ES-I3 (cell line): ENCODE measurements at regions not wholly inside any gene's neighbourhood (a gene's known extent, or its start where the extent isn't known, plus 50 kb on each side); places are given as distances from the start of the nearest gene placed in this dataset.
A peak's percentile ranks its signal among the peaks of the same experiment; 100 is the strongest.
"Not testable (repeated sequence)": the region's sequence is repeated elsewhere in the genome, so short reads cannot be mapped to it uniquely, and the experiment has no call there.

Experiments
- H3K36me3 ChIP-seq: 2 replicates; pipeline ENCODE4 v1.6.1; 2013; ENCODE audit warnings: mild to moderate bottlenecking, low read length, control low read depth, moderate library complexity; ENCODE audit not compliant: insufficient read depth
- H3K4me1 ChIP-seq: 2 replicates; pipeline ENCODE4 v1.6.1; 2013; ENCODE audit warnings: mild to moderate bottlenecking, control low read depth, low read length; ENCODE audit not compliant: insufficient read depth
- H3K9ac ChIP-seq: 2 replicates; pipeline ENCODE4 v1.6.1; 2013; ENCODE audit warnings: low read depth, mild to moderate bottlenecking, low read length, moderate library complexity
- H3K9me3 ChIP-seq: 2 replicates; pipeline ENCODE4 v1.6.1; 2013; ENCODE audit warnings: mild to moderate bottlenecking, low read length, moderate library complexity; ENCODE audit not compliant: control insufficient read depth, insufficient read depth

GRCh38 chr19:13633522-13633922 lies 127.2 kb upstream of the CACNA1A start:
- peaks cover 9% of the 10 kb centered on the region for H3K4me1 ChIP-seq
- H3K9ac ChIP-seq = no peak overlapping the region
- no peaks in the 10 kb centered on the region for H3K36me3 ChIP-seq
- no peaks in the 10 kb centered on the region; the same call in 1 of the 2 replicates for H3K9me3 ChIP-seq

GRCh38 chr19:13633109-13633508 lies 126.8 kb upstream of the CACNA1A start:
- no peaks in the 10 kb centered on the region for H3K36me3 ChIP-seq
- H3K9me3 ChIP-seq = no peaks in the 10 kb centered on the region; the same call in 1 of the 2 replicates
- H3K4me1 ChIP-seq = peaks cover 9% of the 10 kb centered on the region
- H3K9ac ChIP-seq = no peak overlapping the region

- not testable (repeated sequence) for H3K9me3 ChIP-seq, H3K36me3 ChIP-seq, H3K4me1 ChIP-seq
These were observed 125.9 kb upstream of the CACNA1A start for GRCh38 chr19:13632164-13632563.

GRCh38 chr19:13629687-13630357 lies 123.5 kb upstream of the CACNA1A start:
- Histone ChIP-seq H3K9ac (no peak overlapping the region), H3K36me3 (no peaks in the 10 kb centered on the region), H3K9me3 (no peaks in the 10 kb centered on the region; the same call in 1 of the 2 replicates), H3K4me1 (peaks cover 12% of the 10 kb centered on the region)

More at GRCh38 chr19:13632164-13632563, 125.9 kb upstream of the CACNA1A start:
- H3K9ac ChIP-seq = not testable (repeated sequence)

GRCh38 chr19:13627531-13627930 lies 121.3 kb upstream of the CACNA1A start:
- Histone ChIP-seq H3K9me3 (no peaks in the 10 kb centered on the region), H3K36me3 (no peaks in the 10 kb centered on the region), H3K9ac (no peak overlapping the region), H3K4me1 (peaks cover 21% of the 10 kb centered on the region)

GRCh38 chr19:13623716-13624710 lies 117.7 kb upstream of the CACNA1A start:
- Histone ChIP-seq H3K36me3 (no peaks in the 10 kb centered on the region), H3K9me3 (no peaks in the 10 kb centered on the region; the same call in 1 of the 2 replicates), H3K9ac (peak overlapping the region; percentile 65), H3K4me1 (peaks cover 31% of the 10 kb centered on the region)

- Histone ChIP-seq H3K9ac (peak overlapping the region; percentile 65), H3K4me1 (peaks cover 31% of the 10 kb centered on the region), H3K36me3 (no peaks in the 10 kb centered on the region), H3K9me3 (no peaks in the 10 kb centered on the region; the same call in 1 of the 2 replicates)
These were observed 116.8 kb upstream of the CACNA1A start for GRCh38 chr19:13622766-13623715.

- H3K9me3 ChIP-seq = no peaks in the 10 kb centered on the region; the same call in 1 of the 2 replicates
- H3K36me3 ChIP-seq = no peaks in the 10 kb centered on the region
- peaks cover 30% of the 10 kb centered on the region for H3K4me1 ChIP-seq
- no peak overlapping the region for H3K9ac ChIP-seq
These were observed 115.1 kb upstream of the CACNA1A start for GRCh38 chr19:13621413-13621812.

- H3K9ac ChIP-seq = no peak overlapping the region
- no peaks in the 10 kb centered on the region for H3K36me3 ChIP-seq
- H3K4me1 ChIP-seq = peaks cover 25% of the 10 kb centered on the region
- no peaks in the 10 kb centered on the region; the same call in 1 of the 2 replicates for H3K9me3 ChIP-seq
These were observed 112.9 kb upstream of the CACNA1A start for GRCh38 chr19:13619203-13619632.

- H3K36me3 ChIP-seq = no peaks in the 10 kb centered on the region
- peaks cover 3% of the 10 kb centered on the region; the same call in 1 of the 2 replicates for H3K4me1 ChIP-seq
- no peak overlapping the region for H3K9ac ChIP-seq
- no peaks in the 10 kb centered on the region; the same call in 1 of the 2 replicates for H3K9me3 ChIP-seq
These were observed 109.6 kb upstream of the CACNA1A start for GRCh38 chr19:13615890-13616289.

GRCh38 chr19:13613447-13613846 lies 107.2 kb upstream of the CACNA1A start:
- Histone ChIP-seq H3K9ac (no peak overlapping the region), H3K36me3 (no peaks in the 10 kb centered on the region), H3K9me3 (no peaks in the 10 kb centered on the region), H3K4me1 (peaks cover 3% of the 10 kb centered on the region; the same call in 1 of the 2 replicates)

- Histone ChIP-seq H3K36me3 (no peaks in the 10 kb centered on the region), H3K9me3 (no peaks in the 10 kb centered on the region), H3K4me1 (peaks cover 3% of the 10 kb centered on the region; the same call in 1 of the 2 replicates), H3K9ac (no peak overlapping the region)
These were observed 105.3 kb upstream of the CACNA1A start for GRCh38 chr19:13611596-13611995.

- no peaks in the 10 kb centered on the region for H3K9me3 ChIP-seq
- no peaks in the 10 kb centered on the region for H3K4me1 ChIP-seq
These were observed 103.9 kb upstream of the CACNA1A start for GRCh38 chr19:13610039-13610691.

More at GRCh38 chr19:13610039-13610691, 103.9 kb upstream of the CACNA1A start:
- Histone ChIP-seq H3K36me3 (no peaks in the 10 kb centered on the region), H3K9ac (no peak overlapping the region)
